ENCODE measurements at regions not wholly inside any gene's neighbourhood (a gene's known extent, or its start where the extent isn't known, plus 50 kb on each side); places are given as distances from the start of the nearest gene placed in this dataset.
"Not testable (repeated sequence)": the region's sequence is repeated elsewhere in the genome, so short reads cannot be mapped to it uniquely, and the experiment has no call there.

DNA sequence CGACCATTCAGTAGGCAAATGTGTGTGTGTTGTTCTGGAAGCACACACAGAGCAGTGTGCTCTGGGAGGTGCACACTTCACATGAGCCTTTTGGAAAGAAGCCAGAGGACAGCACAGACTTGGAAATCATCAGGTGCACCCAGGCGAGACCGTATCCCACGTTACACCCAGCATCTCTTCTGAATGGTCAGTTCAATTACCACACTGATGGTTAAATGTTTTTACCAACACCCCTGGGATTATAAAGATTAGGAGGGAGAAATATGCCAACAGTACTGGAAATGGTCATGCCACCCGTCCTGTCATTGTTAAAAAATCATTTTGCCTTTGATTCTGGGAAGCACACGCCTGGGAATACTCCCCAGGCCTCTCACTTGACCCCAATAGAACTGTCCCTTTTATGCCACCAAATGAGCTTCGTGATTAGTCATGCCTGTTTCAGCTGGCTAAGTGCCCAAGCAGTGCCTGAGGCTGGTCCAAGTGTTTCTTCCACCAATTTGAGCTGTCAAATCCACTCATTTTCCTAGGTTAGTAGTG, 183.7 kb downstream of the NRP2 start:
- DNase-seq (ENCODE audit: low read depth): no peak

DNA sequence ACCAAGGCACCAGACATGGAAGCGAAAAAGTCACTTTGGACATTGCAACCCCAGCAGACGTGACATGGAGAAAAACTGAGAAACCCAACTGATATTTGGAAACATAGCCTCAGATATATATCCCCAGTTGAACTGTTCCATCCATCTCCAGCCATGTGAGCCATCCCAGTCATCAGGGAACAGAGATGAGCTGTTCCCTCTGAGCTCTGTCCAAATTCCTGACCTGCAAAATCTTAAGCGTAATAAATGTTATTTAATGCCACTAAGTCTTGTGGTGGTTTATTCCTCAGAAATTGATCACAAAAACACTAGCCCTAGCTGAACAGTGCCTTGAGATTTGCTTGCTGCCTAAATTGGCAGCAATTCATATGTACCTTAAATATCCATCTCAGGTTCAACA, 182.8 kb downstream of the NRP2 start:
- DNase-seq (ENCODE audit: low read depth): no peak

DNA sequence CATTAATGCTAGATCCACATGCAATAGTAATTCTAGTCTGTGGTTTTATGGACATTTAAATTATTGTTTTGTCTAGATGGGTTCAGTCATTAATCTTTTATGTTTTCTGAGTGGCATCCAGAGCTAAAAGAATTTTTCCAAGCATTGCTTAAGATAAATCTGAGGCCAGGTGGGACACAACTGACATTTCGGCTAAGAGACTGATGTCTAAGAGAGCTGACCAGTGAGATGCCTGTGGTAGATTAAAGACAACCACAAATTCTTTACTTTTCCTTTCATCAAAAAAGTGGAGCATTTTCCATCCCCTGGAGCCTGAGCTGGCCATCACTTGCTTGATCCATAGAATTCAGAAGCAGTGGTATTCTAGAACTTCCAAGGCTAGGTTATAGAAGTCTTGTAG, 182.2 kb downstream of the NRP2 start:
- DNase-seq (ENCODE audit: low read depth): no peak

DNA sequence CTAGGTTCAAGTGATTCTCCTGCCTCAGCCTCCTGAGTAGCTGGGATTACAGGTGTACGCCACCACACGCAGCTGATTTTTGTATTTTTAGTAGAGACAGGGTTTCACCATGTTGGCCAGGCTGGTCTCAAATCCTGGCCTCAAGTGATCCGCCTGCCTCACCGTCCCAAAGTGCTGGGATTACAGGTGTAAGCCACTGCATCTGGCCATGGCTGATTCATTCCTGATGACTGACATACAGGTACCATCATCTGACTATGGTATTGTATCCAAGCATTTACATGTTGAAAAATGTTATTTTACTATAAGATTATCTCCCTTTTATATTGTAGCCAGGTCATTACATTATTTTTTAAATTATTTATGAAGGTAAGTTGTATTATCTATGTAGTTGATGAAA, 180.5 kb downstream of the NRP2 start:
- DNase-seq (ENCODE audit: low read depth): not testable (repeated sequence)

DNA sequence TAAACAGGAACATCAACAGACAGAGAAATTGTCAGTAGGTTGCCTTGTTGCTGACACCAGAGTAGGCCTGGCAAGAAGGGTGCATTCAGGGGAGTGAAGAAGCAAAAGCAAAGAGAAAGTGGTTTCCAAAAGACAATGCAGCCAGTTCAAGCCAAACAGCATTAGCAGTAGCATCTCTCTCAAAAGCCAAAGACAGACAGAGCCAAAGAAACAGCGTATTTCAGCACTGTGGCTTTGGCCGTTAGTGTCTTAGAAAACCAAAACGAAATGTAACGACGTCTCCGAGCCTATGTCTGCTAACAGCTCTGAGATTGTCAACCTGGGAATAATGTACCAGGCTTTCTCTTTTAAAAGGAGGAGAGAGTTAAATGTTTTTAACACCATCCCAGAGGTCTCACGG, 178.6 kb downstream of the NRP2 start:
- no peak for DNase-seq (ENCODE audit: low read depth)

DNA sequence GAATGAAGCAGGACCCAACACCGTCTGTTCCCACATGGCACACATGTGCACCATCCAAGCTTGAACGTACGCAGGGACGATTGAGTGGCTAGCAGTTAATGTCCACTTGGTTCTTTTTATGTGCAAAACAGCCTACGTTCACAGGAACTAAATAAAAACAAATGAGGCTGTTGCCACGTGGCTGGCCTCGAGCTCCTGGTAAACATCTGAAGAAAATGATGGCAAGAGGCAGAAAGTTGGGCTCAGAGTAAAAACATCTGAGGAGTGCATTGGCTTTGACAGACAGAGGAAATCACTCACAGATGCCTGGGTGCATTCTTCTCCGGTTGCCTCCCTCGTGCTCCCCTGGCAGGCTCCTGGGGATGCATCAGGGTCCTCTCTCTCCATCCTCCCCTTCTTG, 177.9 kb downstream of the NRP2 start:
- no peak for DNase-seq (ENCODE audit: low read depth)

DNA sequence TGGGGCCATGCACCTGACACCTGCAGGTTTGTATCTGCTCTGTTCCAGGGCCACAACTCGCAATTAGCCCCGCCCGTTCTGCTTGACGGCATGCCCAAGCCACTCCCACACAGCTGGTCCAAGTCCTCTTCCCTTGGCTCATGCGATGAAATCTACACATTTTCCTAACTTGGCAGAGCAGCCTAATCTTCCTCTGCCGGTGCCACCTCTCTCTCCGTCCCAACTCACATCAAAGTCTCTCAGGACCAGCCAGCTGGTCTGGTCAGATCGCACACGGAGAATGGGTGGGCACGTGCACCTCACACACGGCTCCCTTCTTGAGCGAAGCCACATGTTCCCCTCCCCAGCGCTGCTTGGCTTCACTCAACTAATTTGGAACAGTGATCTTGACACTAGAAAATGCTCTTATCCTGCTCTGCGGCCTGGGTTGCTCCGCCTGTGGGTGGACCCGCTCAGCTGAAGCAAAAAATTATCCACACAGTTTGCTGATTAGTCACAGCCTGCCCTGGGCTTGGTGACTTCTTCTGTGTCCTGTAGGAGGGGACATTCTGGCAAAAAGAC, 176.7 kb downstream of the NRP2 start:
- peak; percentile 41 for DNase-seq (ENCODE audit: low read depth)

DNA sequence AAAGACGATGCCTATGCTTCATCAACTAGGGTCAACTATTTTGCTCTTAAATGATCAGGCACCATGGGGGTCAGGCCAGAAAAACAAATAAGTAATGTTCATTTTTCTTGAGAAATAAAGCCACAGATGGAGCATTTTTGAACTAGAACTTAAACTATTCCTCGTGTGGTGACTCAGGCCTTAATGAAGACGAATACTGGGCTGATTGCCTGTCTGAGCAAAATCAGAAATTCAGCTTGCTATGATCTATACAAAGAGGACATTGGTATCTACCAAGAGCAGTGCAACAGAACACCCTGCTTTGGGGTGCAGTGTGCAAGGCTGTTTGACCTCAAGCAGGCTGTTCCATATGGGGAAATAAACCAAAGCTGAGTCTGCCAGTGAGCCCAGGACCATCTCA, 176.0 kb downstream of the NRP2 start:
- no peak for DNase-seq (ENCODE audit: low read depth)

DNA sequence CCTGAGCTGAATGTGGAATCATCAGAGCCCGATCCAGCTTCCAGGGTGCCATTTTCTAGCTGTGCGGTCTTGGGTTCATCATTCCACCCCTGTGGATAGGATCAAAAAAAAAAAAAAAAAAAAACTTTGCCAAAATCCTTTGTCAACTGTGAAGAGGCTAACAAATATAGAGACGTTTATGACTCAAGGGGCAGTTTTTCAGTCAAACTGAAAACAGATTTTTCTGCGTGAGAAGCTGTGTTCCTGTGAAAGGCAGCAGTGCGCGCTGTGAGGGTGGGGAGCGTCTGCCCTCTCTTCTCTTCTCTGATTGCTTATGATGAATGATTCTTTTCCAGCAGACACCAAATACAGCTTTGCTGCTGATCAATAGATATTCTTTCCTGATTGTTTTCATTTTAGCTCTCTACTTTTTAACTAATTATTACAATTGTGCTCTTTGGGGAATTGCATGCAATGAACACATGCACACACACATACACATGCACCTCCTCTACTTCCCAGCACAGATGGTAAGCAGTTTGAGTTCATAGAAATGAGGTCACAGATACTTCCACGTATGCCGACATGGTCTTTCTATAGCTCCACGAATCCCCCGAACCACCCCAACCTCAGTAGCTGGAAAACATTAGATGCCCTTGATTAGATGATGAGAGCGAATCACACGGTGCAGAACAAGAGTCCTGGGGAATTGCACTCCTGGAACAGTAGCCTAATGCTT, 175.4 kb downstream of the NRP2 start:
- no peak for DNase-seq (ENCODE audit: low read depth)

DNA sequence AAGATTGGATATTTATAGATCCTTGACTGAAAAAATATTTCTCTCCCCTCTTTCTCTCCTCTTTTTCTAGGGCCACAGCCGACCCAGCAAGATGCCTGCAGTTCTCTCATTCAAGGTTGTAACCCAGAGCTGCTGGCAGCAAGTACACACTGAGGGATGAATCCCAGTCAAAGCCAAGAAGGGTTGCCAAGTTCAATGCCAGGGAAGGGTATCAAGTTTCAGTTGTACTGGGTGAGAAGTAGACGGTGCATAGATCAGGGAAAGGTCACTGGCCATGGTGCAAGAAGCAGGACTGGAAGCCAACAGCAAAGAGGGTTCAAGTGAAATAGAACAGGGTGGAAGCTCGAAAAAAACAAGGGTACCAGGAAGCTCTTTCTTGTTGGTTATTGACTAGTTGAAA, 170.2 kb downstream of the NRP2 start:
- DNase-seq (ENCODE audit: low read depth): peak; percentile 28

DNA sequence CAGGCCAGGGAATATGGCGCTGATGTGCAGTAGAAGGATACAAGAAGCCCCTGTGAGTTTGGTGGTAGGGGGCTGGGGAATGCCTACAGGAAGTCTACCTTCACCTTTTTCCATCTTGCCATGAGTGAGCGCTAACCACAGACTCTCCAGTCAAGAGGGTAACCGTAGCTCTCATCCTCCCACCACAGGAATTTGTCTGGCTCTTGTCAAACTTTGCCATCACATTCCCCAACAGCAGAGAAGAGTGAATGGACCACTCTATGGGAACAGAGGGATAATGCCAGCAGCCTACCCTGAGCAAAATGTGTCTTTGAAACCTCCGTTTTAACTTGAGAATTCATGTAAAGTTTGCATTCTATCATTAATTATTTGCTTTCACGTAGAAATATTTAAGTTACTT, 168.3 kb downstream of the NRP2 start:
- no peak for DNase-seq (ENCODE audit: low read depth)

DNA sequence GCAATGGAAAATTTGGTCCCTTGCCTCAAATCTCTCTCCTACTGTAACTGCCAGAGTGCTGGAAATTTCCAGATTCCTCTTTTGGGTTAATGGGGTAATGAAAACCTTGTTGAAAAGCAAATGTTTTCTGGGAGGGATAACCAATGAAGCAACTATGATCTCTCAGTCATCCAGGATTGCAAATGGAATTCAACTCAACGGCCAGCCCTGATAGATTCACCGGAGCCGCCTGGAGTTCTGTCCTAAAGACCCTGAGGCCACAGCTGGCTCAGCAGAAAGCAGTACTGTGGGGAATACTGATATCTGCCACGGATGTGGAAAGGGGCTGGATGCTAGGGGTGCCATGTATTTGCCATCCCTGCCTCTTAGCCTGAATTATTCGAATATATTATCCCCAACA, 167.8 kb downstream of the NRP2 start:
- DNase-seq (ENCODE audit: low read depth): no peak

DNA sequence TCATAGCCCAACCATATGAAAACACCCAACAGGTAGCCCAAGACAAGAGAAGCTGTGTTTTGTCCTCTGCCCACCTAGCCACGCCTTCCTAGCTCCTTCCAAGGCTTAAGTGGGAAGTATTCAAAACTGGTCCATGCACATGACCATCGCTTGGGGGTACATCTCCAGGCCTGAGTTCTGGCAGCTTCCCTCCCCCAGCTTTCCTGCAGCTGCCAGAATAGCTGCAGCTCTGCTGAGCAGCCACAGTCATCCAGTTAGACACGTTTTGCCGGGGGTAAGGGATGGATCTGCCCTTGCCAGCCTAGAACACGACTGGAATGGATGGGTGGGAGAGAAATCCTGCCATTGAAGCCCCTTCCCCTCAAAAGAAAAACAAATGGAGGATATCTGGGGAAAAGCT, 166.8 kb downstream of the NRP2 start:
- DNase-seq (ENCODE audit: low read depth): peak; percentile 11

DNA sequence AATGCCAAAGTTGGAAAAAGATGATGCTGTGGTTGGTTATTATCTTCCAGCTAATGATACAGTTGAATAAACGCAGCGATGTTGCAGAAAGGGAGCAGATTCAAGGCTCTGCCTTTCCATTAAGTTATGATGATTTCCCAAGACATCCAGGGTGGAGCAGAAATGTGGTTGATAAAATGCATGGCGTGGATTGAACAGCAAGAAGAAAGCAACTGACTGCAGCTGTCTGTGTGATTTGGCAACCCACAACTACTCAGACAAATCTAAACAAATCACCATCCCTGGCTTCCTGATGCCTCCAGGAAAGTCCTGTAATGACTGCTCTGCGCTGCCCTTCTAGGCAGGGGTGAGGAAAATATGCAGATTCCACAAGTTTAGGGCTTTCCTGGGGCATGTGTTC, 166.3 kb downstream of the NRP2 start:
- peak; percentile 84 for DNase-seq (ENCODE audit: low read depth)

Measured in LHCN-M2 (cell line).